ENCODE measurements at regions not wholly inside any gene's neighbourhood (a gene's known extent, or its start where the extent isn't known, plus 50 kb on each side); places are given as distances from the start of the nearest gene placed in this dataset.

DNA sequence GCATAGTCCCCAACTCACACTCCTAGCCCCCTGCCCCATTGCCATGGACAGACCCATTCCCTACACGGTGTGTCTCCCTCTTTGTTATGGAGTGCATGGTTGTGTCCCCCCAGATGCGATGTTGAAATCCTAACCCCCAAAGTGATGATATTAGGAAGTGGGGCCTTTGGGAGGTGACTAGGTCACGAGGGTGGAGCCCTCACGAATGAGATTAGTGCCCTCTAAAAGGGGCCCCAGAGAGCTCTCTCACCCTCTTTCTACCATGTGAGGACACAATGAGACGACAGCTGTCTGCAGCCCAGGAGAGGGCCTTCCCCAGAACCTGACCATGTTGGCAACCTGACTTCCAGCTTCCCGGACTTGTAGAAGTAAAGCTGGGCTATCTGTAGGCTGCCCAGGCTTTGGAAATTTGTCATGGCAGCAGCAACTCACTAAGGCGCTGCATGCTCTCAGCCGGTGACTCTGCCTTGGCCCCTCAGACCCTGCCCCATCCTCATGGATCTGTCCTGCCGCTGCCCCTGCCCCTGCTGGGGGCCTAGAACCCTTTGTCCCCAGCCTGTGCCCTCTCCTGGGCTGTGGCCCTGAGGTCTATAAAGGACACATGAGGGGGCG is 318.1 kb upstream of the RTL1 start:
- DNase-seq = no peak

DNA sequence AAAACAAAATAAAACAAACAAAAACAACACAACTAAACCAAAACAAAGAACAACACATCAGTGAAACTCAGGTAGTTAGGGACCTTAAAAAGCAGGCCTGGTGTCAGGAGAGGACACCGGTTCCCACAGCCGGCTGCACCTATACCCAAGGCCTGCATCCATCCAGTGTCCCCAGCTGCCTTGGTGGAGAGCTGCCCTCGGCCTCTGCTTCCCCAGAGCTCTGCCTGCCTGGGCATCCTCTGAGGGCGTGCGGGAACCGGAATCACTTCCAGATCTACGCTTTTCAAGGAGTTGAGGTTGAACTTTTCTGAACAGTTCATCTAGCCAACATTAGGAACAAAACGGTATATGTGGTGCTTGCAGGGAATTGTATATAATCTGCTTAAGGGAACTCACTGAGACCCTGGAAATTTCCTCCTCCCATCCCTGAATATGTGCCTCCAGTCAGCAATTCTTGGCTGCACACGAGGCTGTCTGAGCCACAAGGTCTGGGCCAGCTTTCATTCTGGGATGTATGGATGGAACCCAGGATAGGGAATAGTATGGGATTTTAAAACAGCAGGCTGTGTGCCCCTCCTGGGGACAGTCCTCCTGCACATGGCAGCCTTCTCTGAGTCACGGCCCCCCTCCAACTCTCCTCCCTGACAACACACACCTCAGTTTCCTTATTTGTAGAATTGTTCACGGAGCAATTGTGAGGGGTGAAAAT is 319.0 kb upstream of the RTL1 start:
- DNase-seq = no peak

DNA sequence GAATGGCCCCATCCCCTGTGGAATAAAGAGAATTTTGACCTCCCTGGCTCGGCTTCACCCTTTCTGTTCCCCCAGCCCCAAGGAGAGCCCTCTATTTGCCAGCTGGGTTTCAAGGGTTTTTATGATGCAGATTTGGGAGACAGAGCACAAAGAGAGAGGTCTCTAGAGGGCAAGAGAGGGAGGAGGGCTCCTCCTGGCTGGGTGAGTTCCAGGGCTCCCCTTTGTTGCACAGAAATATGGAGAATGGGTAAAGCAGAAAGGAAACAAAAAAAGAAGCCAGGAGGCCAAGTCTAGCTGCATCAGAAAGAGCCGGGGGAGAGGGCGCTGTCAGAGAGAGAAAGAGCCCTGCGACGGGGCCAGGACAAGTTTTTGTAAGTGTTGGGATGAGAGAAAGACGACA is 319.6 kb upstream of the RTL1 start:
- no peak for DNase-seq

DNA sequence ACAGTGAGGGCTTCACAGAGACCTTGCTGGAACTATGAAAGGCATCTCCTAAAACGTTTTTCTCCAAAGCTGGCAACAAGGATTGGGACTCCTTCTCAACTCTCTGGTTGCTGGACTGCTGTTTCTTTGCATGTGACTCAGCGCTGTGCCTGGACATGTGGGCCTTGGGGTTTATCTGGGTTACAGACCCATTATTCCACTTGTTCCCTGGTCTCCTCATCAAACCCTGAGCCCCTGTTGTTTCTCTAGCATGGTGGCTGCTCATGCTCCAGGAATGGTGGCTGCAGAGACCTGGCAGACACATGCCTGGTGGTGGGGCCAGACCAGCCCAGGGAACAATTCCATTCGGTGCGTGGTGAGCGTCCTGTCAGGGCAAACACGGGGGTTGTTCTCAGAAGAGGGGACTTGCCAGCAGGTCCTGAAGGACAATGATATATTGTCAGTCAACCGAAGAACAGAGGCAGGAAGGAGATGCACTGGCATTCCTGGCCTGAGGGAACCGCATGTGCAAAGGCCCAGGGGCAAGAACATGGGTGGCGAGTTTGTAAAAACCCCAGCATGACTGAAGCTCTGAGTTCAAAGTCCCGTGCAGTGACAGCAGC is 320.1 kb upstream of the RTL1 start:
- no peak for DNase-seq

DNA sequence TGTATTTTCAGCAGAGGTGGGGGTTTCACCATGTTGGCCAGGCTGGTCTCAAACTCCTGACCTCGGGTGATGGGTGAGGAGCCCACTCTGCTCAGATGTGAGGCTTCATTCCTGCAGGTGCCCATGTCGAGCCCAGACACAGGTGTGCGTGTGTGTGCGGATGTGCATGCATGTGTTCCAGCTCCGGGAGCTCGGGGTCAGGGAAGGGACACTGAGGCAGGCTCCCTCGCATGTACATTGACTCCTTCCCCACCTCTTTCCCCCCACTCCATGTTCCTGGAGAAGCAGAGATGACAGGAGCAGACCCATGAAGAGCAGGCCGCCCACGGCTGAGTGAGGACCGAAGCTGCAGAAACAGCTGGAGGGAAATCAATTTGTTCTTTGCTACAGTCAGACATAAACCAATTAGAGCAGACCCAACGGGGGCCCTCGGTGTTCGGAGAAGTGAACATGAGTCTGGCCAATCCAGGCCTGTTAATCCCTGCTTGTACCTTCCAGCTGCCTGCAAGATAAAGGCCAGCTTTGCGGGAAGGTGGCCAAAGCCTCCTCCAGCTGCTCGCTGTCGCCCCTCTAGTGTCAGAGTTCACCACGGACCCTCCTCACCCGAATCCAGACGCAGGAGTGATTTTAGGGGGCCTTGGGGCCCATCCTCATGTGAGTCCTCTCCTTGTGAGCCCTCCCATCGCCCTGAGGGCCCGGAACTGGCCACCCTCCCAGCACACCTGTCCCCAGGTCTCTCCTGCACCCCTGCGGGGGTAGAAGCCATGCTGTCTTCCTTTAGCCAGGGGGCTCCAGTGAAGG is 321.0 kb upstream of the RTL1 start:
- DNase-seq = no peak

DNA sequence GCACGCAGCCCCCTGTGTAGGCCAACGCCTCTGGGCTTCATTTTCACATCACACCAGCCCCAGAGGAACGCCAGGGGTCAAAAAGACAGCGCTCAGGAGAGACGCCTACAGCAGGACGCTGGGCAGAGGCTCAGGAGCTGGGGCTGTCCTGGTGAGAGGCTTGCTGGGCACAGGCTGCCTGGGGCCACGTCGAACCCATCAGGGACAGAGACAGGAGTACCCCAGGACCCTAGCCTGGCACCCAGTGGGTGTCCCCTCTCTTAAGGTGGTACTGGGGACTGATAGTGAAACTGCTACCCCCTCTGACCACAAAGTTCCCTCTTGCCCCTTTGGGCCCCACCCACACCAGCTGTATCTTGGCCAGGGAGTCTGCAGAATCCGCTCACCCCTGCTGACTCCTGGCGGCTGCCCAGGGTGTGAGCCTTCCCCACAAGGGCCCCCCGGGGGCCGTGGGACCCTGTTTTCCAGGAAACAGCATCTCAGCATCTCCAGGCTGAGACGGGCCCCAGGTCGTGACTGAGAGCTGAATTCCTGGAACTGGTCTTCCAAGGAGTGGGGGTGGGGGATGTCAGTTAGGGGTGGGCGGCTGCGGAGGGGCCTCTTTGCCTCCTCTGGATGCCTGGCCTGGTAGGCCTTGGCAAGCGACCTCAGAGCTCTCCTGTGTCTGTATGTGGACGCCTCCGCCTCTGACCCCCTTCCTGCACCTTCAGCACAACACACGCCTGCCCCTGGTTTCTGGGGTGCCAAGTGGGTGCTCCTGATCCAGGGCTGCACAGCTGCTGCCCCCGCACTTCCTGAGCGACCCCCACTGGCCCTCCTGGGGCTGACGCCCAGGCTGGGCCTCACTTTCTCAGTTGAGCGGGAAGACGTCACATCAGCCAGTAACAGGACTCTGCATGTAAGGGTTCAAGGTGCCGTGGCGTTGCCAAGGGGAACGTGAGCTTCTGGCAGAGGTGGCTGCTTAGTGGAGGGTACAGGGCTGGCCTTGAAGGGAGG is 321.9 kb upstream of the RTL1 start:
- no peak for DNase-seq

DNA sequence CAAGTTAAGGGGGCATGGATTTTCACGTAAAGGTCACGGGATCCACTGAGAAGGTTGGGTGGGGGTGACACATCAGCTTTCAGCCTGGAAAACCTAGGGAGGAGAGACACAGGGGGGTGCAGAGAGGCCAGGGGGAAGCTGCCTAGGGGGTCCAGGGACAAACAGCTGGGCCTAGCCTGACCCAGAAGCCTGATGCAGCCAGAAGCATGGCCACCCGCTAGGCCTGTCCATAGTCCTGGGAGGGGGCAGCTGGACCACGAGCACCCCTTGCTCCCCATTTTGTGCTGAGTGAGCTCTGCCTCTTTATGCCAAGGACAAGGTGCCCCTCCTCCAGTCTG is 322.7 kb upstream of the RTL1 start:
- no peak for DNase-seq

DNA sequence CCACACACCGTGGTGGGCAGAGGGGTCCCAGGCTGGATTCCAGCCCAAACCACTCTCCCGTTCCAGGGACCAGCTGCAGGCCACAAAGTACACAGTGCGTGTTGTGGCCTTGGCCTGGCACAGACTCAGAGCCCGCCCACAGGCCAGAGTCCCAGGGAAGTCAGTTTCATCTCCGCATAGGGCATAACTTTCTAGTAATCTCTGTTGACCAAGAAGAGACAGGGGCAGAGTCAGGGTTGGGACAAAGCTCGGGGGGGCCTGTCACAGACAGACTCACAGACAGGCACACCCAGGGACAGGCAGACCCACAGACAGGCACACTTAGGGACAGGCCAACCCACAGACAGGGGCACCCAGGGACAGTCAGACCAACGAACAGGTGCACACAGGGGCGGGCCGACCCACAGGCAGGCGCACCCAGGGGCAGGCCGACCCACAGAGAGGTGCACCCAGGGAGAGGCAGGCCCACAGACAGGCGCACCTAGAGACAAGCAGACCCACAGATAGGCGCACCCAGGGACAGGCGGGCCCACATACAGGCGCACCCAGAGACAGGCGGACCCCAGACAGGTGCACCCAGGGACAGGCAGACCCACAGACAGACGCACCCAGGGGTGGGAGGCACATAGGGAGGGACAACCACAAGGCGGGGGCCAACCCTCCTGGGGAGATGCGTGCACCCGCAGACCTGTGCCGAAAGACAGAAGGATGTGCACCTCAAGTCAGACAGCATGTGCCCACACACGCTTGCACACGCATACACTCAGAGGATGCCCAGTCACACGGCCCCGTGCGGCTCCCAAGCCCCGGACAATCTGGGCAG is 323.3 kb upstream of the RTL1 start:
- DNase-seq = no peak

DNA sequence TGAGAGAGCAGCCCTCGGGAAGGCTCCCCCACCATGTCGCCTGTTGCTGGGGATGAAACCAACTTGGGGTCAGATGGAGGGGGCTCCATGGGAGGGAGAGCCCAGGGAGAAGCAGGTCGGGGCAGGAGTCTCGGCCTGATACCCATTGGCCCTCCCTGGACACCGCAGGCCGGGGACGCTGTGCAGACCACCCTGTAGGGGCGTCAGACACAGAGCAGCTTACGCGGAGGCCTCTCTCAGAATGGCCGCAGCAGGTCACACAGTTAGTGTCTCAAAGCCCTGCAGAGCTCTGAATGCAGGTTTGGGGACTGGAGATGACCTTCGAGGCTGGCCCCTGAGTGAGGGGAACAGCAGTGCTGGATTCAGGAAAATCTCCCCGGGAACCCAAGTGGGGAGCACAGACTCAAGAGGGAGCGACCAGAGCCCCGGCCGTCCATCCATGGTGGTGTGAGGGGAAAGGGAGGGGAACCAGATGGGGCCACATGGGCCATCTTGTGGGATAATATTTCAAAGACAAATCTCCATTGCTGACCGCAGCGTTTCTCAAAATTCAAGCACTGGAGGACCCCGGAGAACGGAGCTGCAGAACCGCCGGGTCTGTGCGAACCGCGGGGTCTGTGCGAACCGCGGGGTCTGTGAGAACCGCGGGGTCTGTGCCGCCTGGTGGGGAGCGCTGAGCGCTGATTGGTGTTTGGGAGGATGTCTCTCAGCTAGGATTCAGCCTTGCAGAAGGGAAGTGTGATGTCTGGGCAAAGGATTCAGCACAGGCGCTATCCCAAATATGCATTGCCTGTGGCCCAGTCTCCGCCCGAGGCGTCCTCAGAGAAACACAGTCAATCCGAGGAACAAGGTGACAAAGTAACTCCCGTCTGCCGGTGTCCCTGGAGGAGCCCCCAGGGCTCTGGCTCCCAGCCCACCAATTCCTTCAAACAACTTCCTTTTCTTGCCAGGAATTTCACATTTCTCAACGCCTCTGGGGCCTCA is 324.4 kb upstream of the RTL1 start:
- no peak for DNase-seq

DNA sequence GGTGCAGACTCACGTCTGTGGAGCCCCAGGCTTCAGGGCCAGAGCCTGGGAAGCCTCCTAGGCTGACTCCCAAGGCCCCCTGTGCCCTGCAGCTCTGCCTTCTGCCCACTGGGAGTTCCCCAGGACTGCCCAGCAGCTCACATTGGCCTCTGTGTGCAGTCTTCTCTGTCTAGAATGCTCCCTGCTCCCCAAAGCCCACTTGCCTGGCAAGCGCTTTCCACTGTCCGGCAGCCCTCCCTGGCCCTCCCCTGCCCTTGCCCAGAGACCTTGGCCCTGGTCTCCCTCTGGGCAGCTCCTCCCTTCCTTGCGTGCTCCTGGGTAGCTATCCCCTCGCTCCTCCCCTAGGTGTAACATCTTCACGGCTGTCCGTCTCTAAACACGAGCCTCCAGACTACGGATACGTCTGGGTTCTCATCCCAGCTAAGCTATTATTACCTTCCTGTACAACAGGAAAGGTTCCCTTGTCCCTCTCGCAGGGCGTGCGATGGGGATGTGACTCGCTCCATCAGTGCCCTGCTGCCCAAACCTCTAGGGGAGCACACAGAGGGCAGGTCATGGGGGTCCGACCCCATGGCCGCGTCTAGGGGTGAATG is 325.5 kb upstream of the RTL1 start:
- no peak for DNase-seq

DNA sequence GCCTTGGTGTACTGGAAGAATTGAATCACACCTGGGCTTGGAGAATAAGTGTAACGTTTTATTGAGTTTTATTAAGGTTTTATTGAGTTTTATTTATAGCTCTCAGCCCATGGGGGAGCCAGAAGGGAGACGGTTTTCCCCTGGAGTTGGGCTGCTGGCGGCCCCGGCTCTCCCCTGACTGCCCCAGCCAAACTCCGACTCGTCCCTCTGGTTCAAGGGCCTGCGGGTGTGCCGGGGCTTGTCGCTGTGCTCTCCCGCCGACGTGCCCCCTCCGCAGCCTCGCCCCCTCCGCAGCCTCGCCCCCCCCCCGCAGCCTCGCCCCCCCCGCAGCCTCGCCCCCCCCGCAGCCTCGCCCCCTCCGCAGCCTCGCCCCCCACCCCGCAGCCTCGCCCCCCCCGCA is 326.1 kb upstream of the RTL1 start:
- DNase-seq = no peak

DNA sequence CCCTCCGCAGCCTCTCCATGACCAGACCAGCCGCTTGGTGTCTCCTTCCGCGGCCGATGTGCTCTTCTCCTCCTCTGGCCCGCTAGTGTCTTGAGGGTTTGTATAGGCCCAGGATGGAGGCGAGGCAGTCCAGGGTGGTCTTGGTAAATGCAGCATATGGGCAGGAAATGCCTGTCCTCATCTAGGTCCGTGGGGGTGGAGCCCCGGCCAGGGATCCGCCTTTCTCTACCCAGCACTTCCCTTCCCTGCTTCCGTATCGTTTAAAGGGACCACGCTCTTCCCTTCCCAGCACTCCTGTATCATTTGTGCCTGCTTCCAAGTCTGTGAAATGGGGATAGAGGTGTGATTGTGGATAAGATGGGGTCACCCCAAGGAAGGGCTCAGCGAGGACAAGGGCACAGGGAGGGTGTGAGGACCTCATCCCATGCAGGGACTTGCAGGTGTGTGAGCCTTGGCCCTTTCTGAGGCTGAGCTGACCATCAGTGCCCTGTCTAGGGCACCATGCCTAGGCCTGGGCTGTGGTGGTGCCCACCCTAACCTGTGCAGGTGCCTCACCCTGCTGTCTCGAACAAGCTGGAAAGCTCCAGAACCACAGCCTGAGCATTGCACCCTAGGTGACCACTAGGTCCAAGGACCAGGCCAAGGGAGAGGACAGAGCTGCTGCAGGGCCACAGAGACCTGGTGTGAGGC is 326.8 kb upstream of the RTL1 start:
- no peak for DNase-seq

DNA sequence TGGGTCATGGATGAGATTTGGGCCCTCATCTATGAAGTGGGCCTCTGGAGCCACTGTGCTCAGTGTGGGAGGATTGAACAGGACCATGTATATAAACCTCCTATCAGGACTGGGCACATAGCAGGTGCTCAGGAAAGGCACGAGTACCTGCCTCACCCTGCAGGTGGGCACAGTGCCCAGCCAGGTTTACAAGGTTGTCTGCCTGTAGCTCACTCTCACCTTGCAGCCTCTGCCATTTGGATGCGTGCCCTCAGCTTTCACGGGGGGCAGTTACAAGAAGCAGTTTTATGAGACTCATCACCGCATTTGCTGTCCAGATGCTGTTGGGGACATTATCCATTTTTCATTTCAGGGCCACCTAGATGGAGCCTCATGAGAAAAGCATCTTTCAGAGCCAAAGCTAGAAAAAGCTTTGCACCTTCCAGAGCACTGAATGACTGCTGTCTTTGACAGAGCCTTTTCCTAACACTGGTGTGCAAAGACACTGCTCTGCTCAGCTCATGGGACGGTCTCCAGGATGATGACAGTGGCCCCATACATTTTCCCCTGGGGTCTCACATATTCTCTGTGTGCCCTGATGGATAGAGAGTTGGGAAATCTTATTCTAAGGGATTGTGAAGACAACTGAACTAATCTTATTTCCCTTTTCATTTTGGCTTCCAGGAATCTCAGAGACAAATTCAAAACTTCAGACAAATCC is 327.5 kb upstream of the RTL1 start:
- no peak for DNase-seq

DNA sequence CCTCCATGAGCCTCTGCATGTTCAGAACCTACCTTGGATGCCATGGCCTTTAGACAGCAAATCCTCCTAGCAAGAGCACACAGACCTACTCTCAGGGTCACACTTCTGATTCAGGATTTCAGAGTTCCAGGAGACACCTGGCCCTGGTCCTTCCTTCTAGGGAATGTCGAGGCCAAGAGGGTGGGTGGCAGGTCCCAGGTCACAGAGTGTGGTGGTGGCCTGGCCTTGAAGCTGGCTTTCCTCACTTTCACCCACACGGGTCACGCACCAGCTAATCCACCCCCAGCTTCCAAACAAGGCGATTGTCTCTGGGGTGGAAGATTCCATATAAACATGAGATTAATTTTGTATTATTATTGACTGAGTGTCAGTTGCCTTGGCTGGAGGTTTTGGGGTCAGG is 328.3 kb upstream of the RTL1 start:
- no peak for DNase-seq

DNA sequence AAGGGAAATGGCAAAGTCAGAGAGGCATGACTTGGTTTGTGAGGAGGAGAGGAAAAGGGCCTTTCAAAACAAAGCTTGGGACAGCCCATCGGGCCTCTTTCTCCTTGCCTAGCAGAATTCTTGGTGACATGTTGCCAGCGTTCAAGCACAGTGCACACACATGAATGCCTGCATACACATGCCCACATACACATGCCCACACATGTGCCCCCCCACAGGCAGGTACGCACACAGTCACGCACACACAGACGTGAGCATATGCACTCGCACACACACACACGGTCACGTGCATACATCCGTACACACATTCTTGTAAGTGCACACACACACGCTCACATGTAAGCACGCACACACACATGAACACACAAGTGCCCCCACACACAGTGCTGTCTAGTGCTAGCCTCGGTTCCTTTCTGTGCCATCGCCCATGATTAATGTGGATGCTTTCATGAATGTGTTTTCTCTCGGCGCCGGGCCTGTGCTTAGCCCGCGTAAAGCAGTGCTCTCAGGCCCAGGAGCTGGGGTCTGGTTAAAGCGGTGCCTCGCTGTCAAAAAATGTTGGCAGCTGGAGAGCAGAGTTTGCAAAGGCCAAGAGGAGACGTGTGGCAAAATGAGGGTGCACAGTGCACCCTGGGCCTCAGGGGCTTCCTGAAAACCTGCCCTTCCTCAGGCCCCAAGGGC is 328.8 kb upstream of the DIO3 start:
- no peak for DNase-seq

DNA sequence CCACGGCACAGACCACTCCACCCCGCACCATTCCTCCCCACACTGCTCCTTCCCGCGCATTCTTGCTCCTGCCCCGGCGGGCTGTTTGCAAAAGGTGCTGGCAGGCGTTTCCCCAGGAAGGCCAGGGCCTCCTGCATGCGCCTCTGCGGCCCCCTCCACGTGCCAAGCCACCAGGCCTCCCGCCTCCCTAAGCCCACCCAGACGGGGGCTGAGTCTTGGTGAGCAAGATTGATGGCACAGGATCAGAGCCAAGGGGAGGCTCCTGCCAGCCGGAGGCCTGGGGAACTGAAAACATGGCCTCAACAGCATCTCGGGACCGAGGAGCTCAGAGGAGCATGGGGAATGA is 328.3 kb upstream of the DIO3 start:
- no peak for DNase-seq

DNA sequence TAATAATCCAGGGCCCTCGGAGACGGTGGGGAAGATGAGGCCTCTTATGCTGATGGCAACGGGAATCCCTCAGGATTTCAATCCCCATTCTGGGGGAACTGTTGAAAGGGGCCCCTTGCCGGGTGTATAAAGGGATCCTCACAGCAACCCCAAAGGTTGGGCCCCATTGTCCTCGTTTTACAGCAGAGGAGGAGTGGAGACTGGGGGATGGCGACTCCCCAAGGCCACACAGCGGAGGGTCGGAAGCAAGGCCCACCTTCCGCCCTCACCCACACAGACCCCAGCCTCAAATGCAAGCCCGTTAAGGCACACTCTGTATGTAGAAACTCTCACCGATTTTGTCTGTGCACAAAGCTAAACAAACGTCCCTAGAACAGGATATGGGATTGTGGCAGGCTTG is 327.9 kb upstream of the DIO3 start:
- DNase-seq = no peak

DNA sequence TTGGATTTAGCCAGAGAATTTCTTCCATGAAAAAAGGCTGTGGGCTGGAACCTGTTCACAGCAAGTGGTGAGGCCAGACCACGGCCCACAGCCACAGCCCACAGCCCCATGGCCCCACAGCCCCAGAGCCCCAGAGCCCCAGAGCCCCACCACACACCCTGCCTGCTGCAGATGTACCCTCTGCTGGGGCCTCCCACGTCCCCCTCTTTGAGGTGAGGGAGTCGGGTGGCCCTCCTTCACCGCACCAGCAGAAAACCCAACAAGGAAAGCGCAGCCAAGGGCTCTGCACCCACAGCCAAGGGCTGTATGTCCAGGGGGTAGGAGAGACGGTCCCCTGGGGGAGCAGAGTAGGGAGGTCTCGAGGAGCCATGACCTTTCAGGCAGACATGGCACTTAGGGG is 327.5 kb upstream of the DIO3 start:
- DNase-seq = no peak

Measured in inflammatory macrophage treated with lipopolysaccharide for 1 hour (primary cell).